ENCODE measurements at regions not wholly inside any gene's neighbourhood (a gene's known extent, or its start where the extent isn't known, plus 50 kb on each side); places are given as distances from the start of the nearest gene placed in this dataset.

GRCh38 chr13:112134391-112135075 lies 67.6 kb downstream of the SOX1 start:
- no peak for TF ChIP-seq EZH2 (IDR thresholded peaks at IDR 0.05; ENCODE audit: insufficient read depth, poor library complexity, severe bottlenecking)
- TF ChIP-seq EZH2phosphoT487 (IDR thresholded peaks at IDR 0.05; ENCODE audit: insufficient read depth, low read depth): no peak
